ENCODE measurements at regions not wholly inside any gene's neighbourhood (a gene's known extent, or its start where the extent isn't known, plus 50 kb on each side); places are given as distances from the start of the nearest gene placed in this dataset.

DNA sequence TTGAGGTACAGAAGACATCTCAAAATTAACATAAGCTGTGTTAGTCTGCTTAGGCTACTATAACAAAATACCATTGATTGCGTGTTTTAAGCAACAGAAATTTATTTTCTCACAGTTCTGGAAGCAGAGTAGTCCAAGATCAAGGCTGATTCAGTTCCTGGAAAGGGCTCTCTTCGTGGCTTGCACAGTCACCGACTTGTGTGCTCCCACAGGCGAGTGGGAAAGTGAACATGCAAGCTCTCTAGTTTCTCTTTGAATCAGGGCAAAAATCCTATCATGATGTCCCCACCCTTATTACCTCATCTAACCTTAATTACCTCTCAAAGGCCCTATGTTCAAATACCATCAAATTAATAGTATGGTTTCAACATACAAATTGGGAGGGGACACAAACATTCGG, 505.9 kb downstream of the ZIC1 start:
- DNase-seq (ENCODE audit: insufficient read length, low spot score) (no peak), FAIRE-seq (no peak)
- no peak for TF ChIP-seq TAF1 (IDR thresholded peaks at IDR 0.05; ENCODE audit: low read depth, low read length)
- TF ChIP-seq POLR2A (IDR thresholded peaks at IDR 0.05; ENCODE audit: low read depth, low read length): no peak
- TF ChIP-seq POLR2AphosphoS5 (IDR thresholded peaks at IDR 0.05; ENCODE audit: low read depth, low read length): no peak

DNA sequence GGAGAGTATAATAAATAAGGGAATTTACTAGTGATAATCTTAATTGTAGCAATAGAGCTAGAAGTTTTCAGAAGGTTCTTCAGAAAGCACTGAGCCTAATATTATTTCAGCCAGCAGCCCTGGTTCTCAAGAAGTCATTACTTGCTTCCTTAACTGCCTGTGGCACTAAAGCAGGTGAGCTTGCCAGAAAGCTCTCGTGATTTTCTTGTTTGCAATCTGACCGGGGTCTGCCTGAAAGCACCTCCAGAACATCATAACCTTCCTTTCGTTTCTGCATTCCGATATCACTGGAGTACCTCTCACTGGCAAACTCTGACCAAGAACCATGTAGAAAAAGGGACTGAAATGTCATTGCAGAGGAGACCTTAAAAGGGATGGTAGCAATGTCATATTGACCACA, 510.3 kb downstream of the ZIC1 start:
- FAIRE-seq (no peak), DNase-seq (ENCODE audit: insufficient read length, low spot score) (no peak)
- no peak for TF ChIP-seq POU2F2 (IDR thresholded peaks at IDR 0.05; ENCODE audit: low read depth, low read length)
- TF ChIP-seq TAF1 (IDR thresholded peaks at IDR 0.05; ENCODE audit: low read depth, low read length): no peak
- TF ChIP-seq POLR2AphosphoS5 (IDR thresholded peaks at IDR 0.05; ENCODE audit: low read depth, low read length): no peak
- TF ChIP-seq PAX5 (IDR thresholded peaks at IDR 0.05; ENCODE audit: insufficient read depth, low read length, severe bottlenecking): no peak
- TF ChIP-seq SPI1 (IDR thresholded peaks at IDR 0.05; ENCODE audit: low read depth, low read length): no peak
- TF ChIP-seq POLR2A (IDR thresholded peaks at IDR 0.05; ENCODE audit: low read depth, low read length): no peak

DNA sequence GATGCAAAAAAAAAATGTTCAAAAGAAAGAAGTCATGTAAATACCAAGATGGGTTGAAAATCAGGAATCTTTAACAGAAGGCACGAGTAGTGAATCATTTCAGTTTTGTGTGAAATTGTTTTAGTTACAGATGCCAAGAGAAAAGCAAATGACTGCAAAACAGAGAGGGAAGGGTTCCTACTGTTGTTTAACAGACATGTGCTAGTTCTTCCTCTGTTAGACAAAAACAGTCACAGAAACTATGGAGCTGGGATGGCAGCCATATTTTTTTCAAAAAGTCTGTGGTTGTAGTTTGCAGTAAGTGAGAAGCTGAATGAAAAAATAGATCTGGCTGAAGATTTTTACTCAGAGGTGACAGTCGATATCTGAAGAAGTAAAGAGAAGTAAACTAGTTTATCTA, 511.9 kb downstream of the ZIC1 start:
- no peak for TF ChIP-seq POU2F2 (IDR thresholded peaks at IDR 0.05; ENCODE audit: low read depth, low read length)
- no peak for TF ChIP-seq SPI1 (IDR thresholded peaks at IDR 0.05; ENCODE audit: low read depth, low read length)
- no peak for TF ChIP-seq PAX5 (IDR thresholded peaks at IDR 0.05; ENCODE audit: insufficient read depth, low read length, severe bottlenecking)
- TF ChIP-seq POLR2AphosphoS5 (IDR thresholded peaks at IDR 0.05; ENCODE audit: low read depth, low read length): no peak
- TF ChIP-seq TAF1 (IDR thresholded peaks at IDR 0.05; ENCODE audit: low read depth, low read length): no peak
- TF ChIP-seq POLR2A (IDR thresholded peaks at IDR 0.05; ENCODE audit: low read depth, low read length): no peak
- FAIRE-seq: no peak
- DNase-seq (ENCODE audit: insufficient read length, low spot score): no peak

DNA sequence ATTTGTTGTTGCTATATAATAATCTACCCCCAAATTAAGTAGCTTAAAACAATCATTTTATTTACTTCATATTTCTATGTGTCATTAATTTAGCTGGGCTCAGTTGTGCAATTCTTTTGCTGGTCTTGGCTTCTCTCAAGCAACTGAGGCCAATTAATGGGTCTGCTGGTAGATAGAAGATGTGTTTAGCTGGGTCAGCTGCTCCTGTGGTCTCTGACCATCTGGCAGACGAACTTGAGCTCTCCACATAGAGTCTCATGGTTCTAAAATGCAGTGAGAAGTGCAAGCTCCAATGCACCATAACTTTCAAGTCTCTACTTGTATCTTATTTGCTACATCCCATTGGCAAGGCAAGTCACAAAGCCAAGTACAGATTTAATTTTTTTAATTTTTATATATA, 515.6 kb downstream of the ZIC1 start:
- no peak for FAIRE-seq
- TF ChIP-seq POLR2AphosphoS5 (IDR thresholded peaks at IDR 0.05; ENCODE audit: low read depth, low read length): no peak
- no peak for TF ChIP-seq PAX5 (IDR thresholded peaks at IDR 0.05; ENCODE audit: insufficient read depth, low read length, severe bottlenecking)
- no peak for TF ChIP-seq SPI1 (IDR thresholded peaks at IDR 0.05; ENCODE audit: low read depth, low read length)
- no peak for TF ChIP-seq TAF1 (IDR thresholded peaks at IDR 0.05; ENCODE audit: low read depth, low read length)
- no peak for TF ChIP-seq POU2F2 (IDR thresholded peaks at IDR 0.05; ENCODE audit: low read depth, low read length)
- TF ChIP-seq POLR2A (IDR thresholded peaks at IDR 0.05; ENCODE audit: low read depth, low read length): no peak
- DNase-seq (ENCODE audit: insufficient read length, low spot score): no peak

DNA sequence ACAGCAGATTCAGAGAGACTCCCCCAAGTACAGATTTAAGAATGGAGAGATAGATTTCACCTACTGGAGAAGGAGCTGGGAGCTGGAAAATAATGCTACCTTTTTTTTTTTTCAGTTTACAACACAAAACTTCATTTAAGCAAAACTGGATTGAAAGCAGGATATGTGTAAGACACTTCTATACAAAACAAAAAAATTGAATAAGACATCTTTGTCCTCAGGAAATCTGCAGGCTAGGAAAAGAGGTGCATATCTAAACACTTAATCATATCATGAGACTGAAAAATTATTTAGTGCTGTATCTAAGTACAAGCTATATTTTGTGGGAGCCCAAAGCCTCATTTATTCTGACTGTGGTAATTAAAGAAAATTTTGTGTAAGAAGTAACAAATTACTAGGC, 516.1 kb downstream of the ZIC1 start:
- FAIRE-seq: no peak
- no peak for TF ChIP-seq SPI1 (IDR thresholded peaks at IDR 0.05; ENCODE audit: low read depth, low read length)
- no peak for TF ChIP-seq PAX5 (IDR thresholded peaks at IDR 0.05; ENCODE audit: insufficient read depth, low read length, severe bottlenecking)
- no peak for TF ChIP-seq POLR2A (IDR thresholded peaks at IDR 0.05; ENCODE audit: low read depth, low read length)
- no peak for DNase-seq (ENCODE audit: insufficient read length, low spot score)

DNA sequence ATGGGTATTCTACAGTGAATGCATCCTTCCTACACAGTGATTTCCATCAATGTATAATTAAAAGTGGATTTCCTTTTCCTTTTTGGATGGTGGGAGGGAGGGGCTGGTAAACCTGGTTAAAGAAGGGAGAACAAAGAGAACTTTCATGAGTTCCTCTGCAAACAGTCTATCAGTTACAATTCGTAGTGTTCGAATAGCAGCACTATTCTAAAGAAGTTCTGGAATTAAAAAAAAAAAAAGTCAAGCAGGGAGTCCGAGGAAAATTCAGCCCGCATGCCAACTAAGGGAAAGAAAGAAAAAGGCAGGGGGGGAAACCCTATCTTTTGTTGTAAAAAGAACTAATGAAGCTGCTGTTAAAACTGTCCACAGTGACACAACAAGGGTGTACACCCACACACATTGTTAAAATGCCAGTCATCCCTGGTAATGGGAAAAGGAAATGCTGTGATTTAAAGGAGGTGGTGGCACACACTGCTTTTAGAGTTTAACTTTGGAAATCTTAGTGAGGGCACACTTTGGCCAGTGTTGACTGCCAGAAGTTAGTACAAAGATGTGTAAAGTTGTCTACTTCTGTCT, 521.2 kb downstream of the ZIC1 start:
- TF ChIP-seq POU2F2 (IDR thresholded peaks at IDR 0.05; ENCODE audit: low read depth, low read length): no peak
- no peak for TF ChIP-seq SPI1 (IDR thresholded peaks at IDR 0.05; ENCODE audit: low read depth, low read length)
- TF ChIP-seq TAF1 (IDR thresholded peaks at IDR 0.05; ENCODE audit: low read depth, low read length): no peak
- no peak for TF ChIP-seq POLR2A (IDR thresholded peaks at IDR 0.05; ENCODE audit: low read depth, low read length)
- no peak for TF ChIP-seq PAX5 (IDR thresholded peaks at IDR 0.05; ENCODE audit: insufficient read depth, low read length, severe bottlenecking)
- TF ChIP-seq POLR2AphosphoS5 (IDR thresholded peaks at IDR 0.05; ENCODE audit: low read depth, low read length): no peak
- DNase-seq (ENCODE audit: insufficient read length, low spot score) (no peak), FAIRE-seq (no peak)

DNA sequence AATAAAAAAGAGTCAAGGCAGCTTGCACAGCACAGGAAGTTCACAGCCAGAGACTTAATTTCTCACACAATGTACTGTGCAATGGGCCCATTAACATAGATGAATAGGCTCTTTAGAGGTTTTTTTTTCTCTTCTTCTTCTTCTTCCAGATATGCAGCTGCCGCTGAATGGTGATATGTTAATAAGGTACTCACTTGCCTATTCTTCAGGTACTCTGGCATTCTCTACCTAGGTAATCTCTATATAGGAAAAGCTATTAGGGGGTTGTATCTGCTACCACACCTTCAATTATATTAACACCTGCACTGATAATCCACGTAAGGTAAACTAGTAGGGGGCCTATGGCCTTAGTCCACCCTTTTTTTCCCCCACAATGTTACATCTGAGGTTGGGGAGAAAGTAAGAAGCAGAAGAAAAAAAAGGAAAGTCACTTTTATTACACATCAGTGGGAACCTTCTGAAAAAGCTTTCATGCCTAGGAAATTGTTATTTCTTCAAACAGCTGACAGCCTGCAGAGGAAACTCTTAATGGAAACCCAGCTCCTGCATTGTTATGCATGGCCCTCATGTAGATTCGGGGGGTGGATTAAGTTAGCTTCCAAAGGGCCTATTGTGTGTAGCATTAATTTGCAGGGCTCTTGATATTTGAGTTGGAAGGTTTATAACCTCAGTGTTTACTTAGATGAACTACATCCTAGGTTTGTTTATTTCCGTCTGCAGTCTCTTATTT, 525.5 kb downstream of the ZIC1 start:
- TF ChIP-seq PAX5 (IDR thresholded peaks at IDR 0.05; ENCODE audit: insufficient read depth, low read length, severe bottlenecking) (no peak), TAF1 (IDR thresholded peaks at IDR 0.05; ENCODE audit: low read depth, low read length) (no peak), POLR2AphosphoS5 (IDR thresholded peaks at IDR 0.05; ENCODE audit: low read depth, low read length) (no peak), POLR2A (IDR thresholded peaks at IDR 0.05; ENCODE audit: low read depth, low read length) (no peak), SPI1 (IDR thresholded peaks at IDR 0.05; ENCODE audit: low read depth, low read length) (no peak), POU2F2 (IDR thresholded peaks at IDR 0.05; ENCODE audit: low read depth, low read length) (no peak)
- no peak for DNase-seq (ENCODE audit: insufficient read length, low spot score)
- no peak for FAIRE-seq

DNA sequence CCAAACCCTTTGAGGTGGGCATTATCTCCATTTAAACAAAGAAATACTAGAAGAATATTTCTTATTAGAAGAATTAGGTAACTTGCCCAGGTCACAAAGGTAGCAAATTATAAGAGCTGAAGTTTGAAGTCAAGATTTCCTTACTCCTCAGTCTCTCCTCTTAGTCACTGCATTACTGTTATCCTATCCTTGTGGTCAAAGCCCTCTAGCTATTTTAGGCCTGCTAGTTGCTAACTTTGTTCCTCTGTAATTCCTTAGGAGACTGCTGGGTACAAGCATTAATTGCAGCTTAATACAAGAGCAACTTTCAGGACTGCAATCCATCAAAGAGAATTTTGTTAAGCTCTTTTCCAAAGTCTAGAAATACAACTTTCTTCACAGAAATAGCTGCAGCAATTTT, 528.2 kb downstream of the ZIC1 start:
- no peak for DNase-seq (ENCODE audit: insufficient read length, low spot score)
- TF ChIP-seq POLR2A (IDR thresholded peaks at IDR 0.05; ENCODE audit: low read depth, low read length) (no peak), PAX5 (IDR thresholded peaks at IDR 0.05; ENCODE audit: insufficient read depth, low read length, severe bottlenecking) (no peak), TAF1 (IDR thresholded peaks at IDR 0.05; ENCODE audit: low read depth, low read length) (no peak), SPI1 (IDR thresholded peaks at IDR 0.05; ENCODE audit: low read depth, low read length) (no peak), POLR2AphosphoS5 (IDR thresholded peaks at IDR 0.05; ENCODE audit: low read depth, low read length) (no peak), POU2F2 (IDR thresholded peaks at IDR 0.05; ENCODE audit: low read depth, low read length) (no peak)
- FAIRE-seq: no peak

DNA sequence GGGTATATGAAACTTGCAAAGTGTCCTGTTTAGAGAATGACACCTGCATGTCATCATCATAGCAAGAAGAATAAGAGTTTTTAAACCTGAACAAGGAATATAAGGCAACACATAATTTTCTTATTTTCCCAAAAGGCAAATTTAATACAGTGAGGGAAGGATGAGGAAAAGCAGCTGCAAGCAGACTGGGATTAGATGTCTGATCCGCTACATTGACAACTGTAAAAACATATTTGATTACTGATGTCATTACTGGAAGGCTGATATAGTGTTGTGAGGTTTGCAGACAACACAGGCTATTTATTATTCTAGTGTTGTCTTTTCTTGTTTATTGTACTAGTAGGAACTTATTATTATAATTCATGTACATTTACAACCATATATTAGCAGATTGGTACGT, 528.7 kb downstream of the ZIC1 start:
- FAIRE-seq (no peak), DNase-seq (ENCODE audit: insufficient read length, low spot score) (no peak)
- no peak for TF ChIP-seq POLR2AphosphoS5 (IDR thresholded peaks at IDR 0.05; ENCODE audit: low read depth, low read length)
- no peak for TF ChIP-seq PAX5 (IDR thresholded peaks at IDR 0.05; ENCODE audit: insufficient read depth, low read length, severe bottlenecking)
- no peak for TF ChIP-seq TAF1 (IDR thresholded peaks at IDR 0.05; ENCODE audit: low read depth, low read length)
- TF ChIP-seq SPI1 (IDR thresholded peaks at IDR 0.05; ENCODE audit: low read depth, low read length): no peak
- no peak for TF ChIP-seq POU2F2 (IDR thresholded peaks at IDR 0.05; ENCODE audit: low read depth, low read length)
- TF ChIP-seq POLR2A (IDR thresholded peaks at IDR 0.05; ENCODE audit: low read depth, low read length): no peak

DNA sequence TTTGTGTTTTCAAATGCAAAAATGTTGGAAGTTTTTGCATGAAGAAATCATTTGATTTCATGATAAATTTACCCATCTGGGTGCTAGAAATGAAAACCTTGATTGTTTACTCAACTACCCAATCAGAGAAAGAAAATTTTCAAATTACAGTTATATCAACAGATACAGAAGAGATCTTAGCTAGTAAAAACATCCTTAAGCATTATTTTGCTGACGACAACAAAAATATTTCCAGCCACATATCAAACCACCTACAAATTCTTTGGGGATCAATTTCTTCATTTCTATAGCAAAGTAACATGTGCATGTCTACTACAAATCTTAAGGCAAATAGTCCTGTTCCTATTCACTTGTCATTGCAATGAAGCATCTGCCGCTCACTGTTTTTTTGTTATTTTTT, 530.3 kb downstream of the ZIC1 start:
- TF ChIP-seq SPI1 (IDR thresholded peaks at IDR 0.05; ENCODE audit: low read depth, low read length) (no peak), POU2F2 (IDR thresholded peaks at IDR 0.05; ENCODE audit: low read depth, low read length) (no peak), TAF1 (IDR thresholded peaks at IDR 0.05; ENCODE audit: low read depth, low read length) (no peak), PAX5 (IDR thresholded peaks at IDR 0.05; ENCODE audit: insufficient read depth, low read length, severe bottlenecking) (no peak), POLR2A (IDR thresholded peaks at IDR 0.05; ENCODE audit: low read depth, low read length) (no peak), POLR2AphosphoS5 (IDR thresholded peaks at IDR 0.05; ENCODE audit: low read depth, low read length) (no peak)
- FAIRE-seq (no peak), DNase-seq (ENCODE audit: insufficient read length, low spot score) (no peak)

All from GM12891 (cell line).